NOMO-1 treated with dmso at 0.1 percent for 144 hours (cell line): ENCODE measurements at regions not wholly inside any gene's neighbourhood (a gene's known extent, or its start where the extent isn't known, plus 50 kb on each side); places are given as distances from the start of the nearest gene placed in this dataset.
A peak's percentile ranks its signal among the peaks of the same experiment; 100 is the strongest.
"Not testable (repeated sequence)": the region's sequence is repeated elsewhere in the genome, so short reads cannot be mapped to it uniquely, and the experiment has no call there.

Experiments used
- DNase-seq: peaks from one replicate; lab custom pipeline; 2025; ENCODE audit not compliant: unreplicated experiment; lab: John Stamatoyannopoulos, UW

- DNase-seq = no peak
These were observed 126.8 kb upstream of the SMLR1 start for GRCh38 chr6:130700397-130700796.

GRCh38 chr6:130708338-130708737, 118.9 kb upstream of the SMLR1 start:
- DNase-seq = no peak

- DNase-seq = not testable (repeated sequence)
These were observed 115.6 kb upstream of the SMLR1 start for GRCh38 chr6:130711641-130712040.

- no peak for DNase-seq
These were observed 114.1 kb upstream of the SMLR1 start for GRCh38 chr6:130713144-130713543.

GRCh38 chr6:130715058-130715457, 112.1 kb upstream of the SMLR1 start:
- no peak for DNase-seq

- no peak for DNase-seq
These were observed 110.7 kb upstream of the SMLR1 start for GRCh38 chr6:130716466-130716865.

GRCh38 chr6:130717657-130718056, 109.5 kb upstream of the SMLR1 start:
- peak; percentile 33 for DNase-seq

- no peak for DNase-seq
These were observed 107.0 kb upstream of the SMLR1 start for GRCh38 chr6:130720076-130720715.

GRCh38 chr6:130724089-130724488, 103.1 kb upstream of the SMLR1 start:
- DNase-seq = no peak

GRCh38 chr6:130725551-130725950, 101.7 kb upstream of the SMLR1 start:
- DNase-seq = no peak

- not testable (repeated sequence) for DNase-seq
These were observed 99.1 kb upstream of the SMLR1 start for GRCh38 chr6:130728064-130728463.

- DNase-seq = no peak
These were observed 96.6 kb upstream of the SMLR1 start for GRCh38 chr6:130730600-130730999.

- DNase-seq = no peak
These were observed 93.0 kb upstream of the SMLR1 start for GRCh38 chr6:130734161-130734560.

GRCh38 chr6:130740308-130740707, 86.9 kb upstream of the SMLR1 start:
- DNase-seq = no peak

- no peak for DNase-seq
These were observed 85.0 kb upstream of the SMLR1 start for GRCh38 chr6:130742131-130742681.

GRCh38 chr6:130743175-130743574, 84.0 kb upstream of the SMLR1 start:
- no peak for DNase-seq

- DNase-seq = no peak
These were observed 82.4 kb upstream of the SMLR1 start for GRCh38 chr6:130744576-130745366.

- DNase-seq = no peak
These were observed 79.2 kb upstream of the SMLR1 start for GRCh38 chr6:130748041-130748440.

- no peak for DNase-seq
These were observed 77.8 kb upstream of the SMLR1 start for GRCh38 chr6:130749402-130749801.

- no peak for DNase-seq
These were observed 74.9 kb upstream of the SMLR1 start for GRCh38 chr6:130752267-130752666.

- DNase-seq = no peak
These were observed 72.3 kb upstream of the SMLR1 start for GRCh38 chr6:130754786-130755367.
